Activated CD4-positive, CD25-positive, alpha-beta regulatory T cell treated with anti-CD3 and anti-CD28 coated beads, Interleukin-2, amount 50 U/mL, for 24 hours (primary cell): ENCODE measurements at regions not wholly inside any gene's neighbourhood (a gene's known extent, or its start where the extent isn't known, plus 50 kb on each side); places are given as distances from the start of the nearest gene placed in this dataset.

Source experiments
- ATAC-seq, 2 donors: fragments of 150-1000 bp; cut with Tn5 transposase; one replicate each; pipeline ENCODE4 v1.10.0; 2021; ENCODE audit warnings: mild to moderate bottlenecking in 1 of 2, moderate library complexity in 1 of 2

GRCh38 chr10:4775808-4776207 is 50.2 kb upstream of the AKR1E2 start:
- ATAC-seq, result peak; percentile 62 to 73

GRCh38 chr10:4772202-4772570 is 53.8 kb upstream of the AKR1E2 start:
- ATAC-seq, result no peak

- ATAC-seq, result no peak
Observed at GRCh38 chr10:4771554-4772201, 54.3 kb upstream of the AKR1E2 start.

- ATAC-seq, result no peak
Observed at GRCh38 chr10:4770801-4771553, 55.0 kb upstream of the AKR1E2 start.

GRCh38 chr10:4768416-4768815 is 57.6 kb upstream of the AKR1E2 start:
- no peak for ATAC-seq

GRCh38 chr10:4767033-4767814 is 58.8 kb upstream of the AKR1E2 start:
- ATAC-seq, result no peak

GRCh38 chr10:4766454-4766853 is 59.6 kb upstream of the AKR1E2 start:
- ATAC-seq, result no peak

- ATAC-seq, result no peak
Observed at GRCh38 chr10:4765428-4765827, 60.6 kb upstream of the AKR1E2 start.

GRCh38 chr10:4763960-4764428 is 62.0 kb upstream of the AKR1E2 start:
- ATAC-seq, result no peak

- ATAC-seq, result no peak
Observed at GRCh38 chr10:4763513-4763912, 62.5 kb upstream of the AKR1E2 start.

GRCh38 chr10:4758256-4758655 is 67.8 kb upstream of the AKR1E2 start:
- no peak for ATAC-seq

- no peak for ATAC-seq
Observed at GRCh38 chr10:4755286-4755989, 70.6 kb upstream of the AKR1E2 start.

- ATAC-seq, result no peak
Observed at GRCh38 chr10:4754143-4754542, 71.9 kb upstream of the AKR1E2 start.

GRCh38 chr10:4751211-4751610 is 74.8 kb upstream of the AKR1E2 start:
- no peak for ATAC-seq

GRCh38 chr10:4749271-4749574 is 76.8 kb upstream of the AKR1E2 start:
- ATAC-seq, result no peak

GRCh38 chr10:4748491-4749270 is 77.3 kb upstream of the AKR1E2 start:
- no peak for ATAC-seq

GRCh38 chr10:4742217-4742616 is 83.8 kb upstream of the AKR1E2 start:
- ATAC-seq, result no peak

- ATAC-seq, result no peak
Observed at GRCh38 chr10:4740471-4740870, 85.5 kb upstream of the AKR1E2 start.

- no peak for ATAC-seq
Observed at GRCh38 chr10:4736608-4737007, 89.4 kb upstream of the AKR1E2 start.

- ATAC-seq, result no peak
Observed at GRCh38 chr10:4736183-4736582, 89.8 kb upstream of the AKR1E2 start.

- ATAC-seq, result no peak
Observed at GRCh38 chr10:4733843-4734224, 92.2 kb upstream of the AKR1E2 start.

GRCh38 chr10:4733150-4733842 is 92.7 kb upstream of the AKR1E2 start:
- ATAC-seq, result peak in 1 of 2 donors; percentile 59
